GM18873 (cell line): ENCODE measurements at regions not wholly inside any gene's neighbourhood (a gene's known extent, or its start where the extent isn't known, plus 50 kb on each side); places are given as distances from the start of the nearest gene placed in this dataset.

Experiments
- ATAC-seq: cut with Tn5 transposase; IDR thresholded peaks from one replicate; pipeline ENCODE4 v1.9.1; 2021; ENCODE audit warnings: mild to moderate bottlenecking, moderate library complexity, moderate number of reproducible peaks; ENCODE audit not compliant: unreplicated experiment, low FRiP score

DNA sequence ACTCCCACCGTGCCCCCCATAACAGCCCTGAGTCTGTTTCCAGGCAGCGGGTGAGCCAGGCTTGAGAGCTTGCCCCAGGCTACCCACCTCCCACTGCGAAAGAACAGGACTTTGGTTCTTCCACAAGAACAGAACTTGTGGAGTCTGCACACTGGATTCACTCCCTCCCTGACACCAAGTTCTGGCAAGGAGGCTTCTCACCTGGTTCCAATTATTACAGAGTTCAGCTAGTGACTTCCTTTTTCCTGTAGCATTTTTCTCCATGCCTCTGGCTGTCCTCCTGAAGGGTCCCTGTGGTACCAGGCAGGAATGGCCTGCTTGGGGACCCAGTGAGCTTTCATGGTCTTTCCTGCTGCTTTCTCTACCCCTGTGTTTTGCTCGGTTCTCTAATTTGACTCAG lies 208.6 kb upstream of the SFRP2 start:
- no peak for ATAC-seq

DNA sequence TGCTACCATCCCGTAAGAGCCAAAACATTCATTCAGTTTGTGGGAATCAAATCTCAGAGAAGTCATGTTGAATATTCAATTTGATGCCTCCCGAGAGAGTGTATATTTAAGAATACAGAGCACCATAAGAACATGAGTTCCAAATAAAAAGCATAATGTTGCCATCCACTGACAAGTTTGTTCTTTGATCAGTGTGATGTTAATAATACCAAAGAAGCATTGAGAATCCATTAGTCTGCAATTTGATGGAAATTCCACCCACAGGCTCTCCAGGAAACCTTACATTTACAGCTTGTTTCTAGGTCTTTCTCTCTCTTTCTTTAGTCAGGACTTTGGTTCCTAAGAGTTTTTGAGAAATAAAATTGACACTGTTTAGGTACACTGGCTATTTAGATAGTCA lies 200.6 kb upstream of the SFRP2 start:
- no peak for ATAC-seq

DNA sequence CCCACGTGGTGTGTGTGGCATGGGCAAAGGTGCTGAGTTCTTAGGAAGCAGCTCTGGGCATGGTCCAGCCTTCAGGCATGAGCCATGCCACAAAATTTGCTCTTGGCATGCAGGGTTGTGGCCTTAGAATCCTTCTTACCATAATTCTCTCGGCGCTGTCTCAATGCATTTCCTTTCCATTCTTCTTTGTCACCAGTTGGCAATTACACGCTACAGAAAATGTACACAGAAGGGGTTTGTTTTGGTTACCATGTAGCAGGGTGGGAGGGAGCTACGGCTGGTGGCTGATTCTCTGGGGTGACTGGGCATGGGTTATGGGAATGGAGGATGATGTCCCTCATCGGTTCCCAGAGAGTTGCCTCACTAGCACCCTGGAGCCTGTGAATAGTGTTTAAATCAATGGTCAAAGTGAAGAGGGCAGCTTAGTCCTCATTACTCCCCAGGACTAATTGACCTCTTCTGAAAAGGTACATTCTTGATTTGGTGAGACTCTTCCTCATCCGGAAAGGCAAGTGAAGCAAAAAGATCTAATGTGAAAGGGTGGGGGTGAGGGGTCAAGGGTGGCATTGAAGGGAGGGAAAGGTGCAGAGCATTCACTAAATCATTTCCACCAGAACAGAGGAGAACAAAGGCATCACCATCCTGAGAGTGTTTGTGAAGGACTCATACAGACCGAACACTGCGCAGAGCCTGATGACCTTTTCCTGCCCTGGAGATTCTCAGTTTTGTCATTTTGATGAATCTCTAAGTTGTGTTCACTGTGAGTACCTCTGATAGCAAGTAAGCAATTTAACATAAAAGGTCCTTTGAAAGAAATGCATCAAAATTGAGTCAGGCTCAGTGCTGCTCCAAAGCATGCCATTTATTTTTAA lies 199.8 kb upstream of the SFRP2 start:
- ATAC-seq, result no peak

DNA sequence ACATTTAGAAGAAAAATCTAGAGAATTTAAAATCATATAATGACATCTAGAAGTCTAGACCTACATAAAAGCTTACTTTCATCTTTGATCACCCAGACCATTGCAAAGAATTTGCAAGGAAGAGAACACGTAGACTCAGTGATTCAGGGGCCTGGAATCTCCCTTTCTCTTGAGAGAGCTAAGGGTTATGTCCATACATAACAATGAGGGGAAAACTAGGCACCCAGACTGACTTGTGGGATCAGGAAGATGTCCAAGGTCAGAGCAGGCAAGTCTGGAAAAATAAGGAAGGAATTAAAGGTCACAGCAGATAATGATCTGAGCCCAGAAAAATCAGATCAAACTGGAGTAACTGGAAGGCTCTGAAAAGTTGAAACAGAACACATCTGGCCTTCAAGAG lies 198.4 kb upstream of the SFRP2 start:
- no peak for ATAC-seq

DNA sequence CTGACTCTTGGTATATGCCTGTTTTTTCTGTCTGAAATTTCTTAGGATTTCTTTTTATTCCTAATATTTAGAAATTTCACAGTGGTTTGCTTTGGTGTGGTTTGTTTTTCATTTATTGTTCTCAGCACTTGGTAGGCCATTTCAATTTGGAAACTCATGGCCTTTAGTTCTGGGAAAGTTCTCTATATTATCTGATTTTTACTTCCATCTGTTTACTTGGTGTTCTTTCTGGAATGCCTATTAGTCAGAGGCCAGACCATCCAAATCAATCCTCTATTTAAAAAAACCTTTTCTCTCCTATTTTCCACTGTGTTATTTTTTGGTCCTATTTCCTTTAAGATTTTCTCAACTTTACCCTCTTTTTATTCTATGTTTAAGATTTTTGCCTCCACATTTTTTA lies 188.1 kb upstream of the SFRP2 start:
- ATAC-seq, result no peak

DNA sequence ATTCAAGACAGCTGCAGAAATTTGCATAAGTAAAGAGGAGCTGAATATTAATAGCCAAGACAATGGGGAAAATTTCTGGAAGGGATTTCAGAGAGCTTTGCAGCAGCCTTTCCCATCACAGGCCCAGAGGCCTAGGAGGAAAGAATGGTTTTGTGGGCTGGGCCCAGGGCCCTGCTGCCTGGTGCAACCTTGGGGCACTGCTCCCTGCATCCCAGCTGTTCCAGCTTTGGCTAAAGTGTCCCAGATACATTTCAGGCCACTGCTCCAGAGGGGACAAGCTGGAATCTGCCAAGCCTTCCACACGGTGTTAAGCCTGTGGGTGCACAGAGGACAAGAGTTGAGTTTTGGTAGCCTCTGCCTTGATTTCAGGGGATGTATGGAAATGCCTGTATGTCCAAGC lies 185.6 kb upstream of the SFRP2 start:
- ATAC-seq, result no peak

DNA sequence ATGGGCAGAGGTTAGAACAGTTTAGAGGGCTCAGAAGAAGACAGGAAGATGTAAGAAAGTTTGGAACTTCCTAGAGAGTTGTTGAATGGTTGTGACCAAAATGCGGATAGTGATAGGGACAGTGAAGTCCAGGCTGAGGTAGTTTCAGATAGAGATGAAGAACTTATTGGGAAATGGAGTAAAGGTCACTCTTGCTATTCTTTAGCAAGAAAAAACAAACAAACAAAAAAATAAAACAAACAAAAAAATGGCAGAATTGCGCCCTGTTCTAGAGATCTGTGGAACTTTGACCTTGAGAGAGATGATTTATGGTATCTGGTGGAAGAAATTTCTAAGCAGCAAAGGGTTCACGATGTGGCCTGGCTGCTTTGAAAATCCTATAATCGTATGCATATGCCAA lies 185.1 kb upstream of the SFRP2 start:
- ATAC-seq, result no peak

DNA sequence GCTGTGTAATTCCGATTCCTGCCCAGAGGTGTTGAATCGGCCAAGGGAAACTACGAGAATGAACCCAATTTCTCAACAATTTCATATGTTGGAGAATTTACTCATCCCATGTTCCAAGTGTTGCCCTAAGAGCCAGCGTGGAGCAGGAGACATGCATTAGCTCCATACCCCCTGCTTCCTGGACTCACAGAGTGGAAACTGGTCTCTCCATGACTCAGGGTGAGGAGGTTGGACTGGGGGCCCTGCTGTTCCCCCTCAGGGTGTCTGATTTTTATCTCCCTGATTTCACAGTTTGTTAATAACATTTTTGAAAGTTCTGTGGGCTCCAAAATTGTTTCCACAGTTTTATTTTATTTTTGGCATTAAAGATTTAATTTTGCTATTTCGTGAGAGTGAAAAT lies 183.0 kb upstream of the SFRP2 start:
- no peak for ATAC-seq

DNA sequence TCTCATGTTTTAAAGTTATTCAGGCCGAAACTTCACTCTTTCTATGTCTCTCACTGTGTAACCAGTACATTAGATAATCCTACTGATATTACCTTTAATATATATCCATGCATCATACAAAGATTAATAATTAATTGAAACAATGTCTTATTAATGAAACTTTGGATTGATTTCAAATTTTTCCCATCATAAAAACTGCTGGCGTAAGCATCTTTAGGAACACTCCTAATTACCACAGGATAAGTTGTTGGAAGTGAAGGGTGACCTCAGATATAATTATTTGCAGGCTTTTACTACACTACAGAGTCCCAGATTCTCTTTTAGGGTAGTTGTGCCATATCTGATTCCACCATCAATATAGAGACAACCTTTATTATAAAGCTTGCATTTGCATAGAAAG lies 181.3 kb upstream of the SFRP2 start:
- no peak for ATAC-seq

DNA sequence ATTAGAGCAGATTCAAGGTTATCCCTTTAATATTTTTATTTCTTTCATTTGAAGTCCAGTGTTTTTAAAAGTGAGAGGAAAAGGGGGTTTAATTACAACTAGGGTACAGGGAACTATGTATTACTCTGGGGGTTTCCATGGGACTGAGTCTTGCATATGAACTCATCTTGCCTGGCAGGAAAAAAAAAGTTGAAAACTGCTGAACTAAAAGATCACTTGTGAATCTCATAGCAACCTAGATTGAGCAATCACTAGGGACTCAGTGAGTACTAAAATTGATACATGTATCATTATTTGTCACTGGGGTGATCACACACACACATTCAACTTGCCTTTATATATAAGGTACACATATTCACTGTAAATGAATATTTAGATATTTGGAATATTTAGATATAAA lies 180.7 kb upstream of the SFRP2 start:
- ATAC-seq, result no peak

DNA sequence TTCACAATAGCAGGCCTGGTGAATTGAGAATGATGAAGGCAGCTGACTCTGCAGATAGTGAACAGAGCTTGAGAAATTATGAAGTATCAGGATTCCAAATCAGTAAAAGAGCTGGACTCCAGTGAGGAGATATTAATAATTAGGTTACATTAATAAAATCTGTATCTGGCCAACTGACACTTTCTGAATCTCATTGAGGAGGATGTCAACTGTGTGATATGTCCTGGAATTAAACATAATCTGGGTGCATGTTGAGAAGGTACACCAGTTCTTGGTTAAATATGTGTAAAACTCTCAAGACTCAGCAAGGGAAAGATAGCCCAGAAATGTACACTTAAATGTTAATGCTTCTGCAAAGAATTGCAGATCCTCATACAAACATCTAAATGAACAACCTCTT lies 177.8 kb upstream of the SFRP2 start:
- no peak for ATAC-seq

DNA sequence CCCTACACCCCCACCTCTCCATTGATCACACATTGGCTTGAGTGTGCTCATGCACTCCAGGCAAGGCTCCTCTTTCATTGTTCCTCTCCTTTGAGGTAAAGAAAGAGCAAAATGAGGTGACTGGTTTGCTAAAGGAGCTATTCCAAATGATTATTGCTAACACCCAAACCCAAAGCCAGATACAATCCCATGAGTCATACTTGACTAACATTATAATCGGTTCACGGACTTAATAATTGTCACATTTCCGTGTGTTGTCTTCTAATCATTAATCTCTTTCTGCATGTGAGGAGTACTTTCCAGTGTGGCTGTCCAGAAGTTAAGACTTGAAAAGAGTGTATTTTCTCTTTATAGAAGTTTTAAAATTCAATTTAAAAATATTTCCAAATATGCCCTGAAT lies 174.3 kb upstream of the SFRP2 start:
- no peak for ATAC-seq

DNA sequence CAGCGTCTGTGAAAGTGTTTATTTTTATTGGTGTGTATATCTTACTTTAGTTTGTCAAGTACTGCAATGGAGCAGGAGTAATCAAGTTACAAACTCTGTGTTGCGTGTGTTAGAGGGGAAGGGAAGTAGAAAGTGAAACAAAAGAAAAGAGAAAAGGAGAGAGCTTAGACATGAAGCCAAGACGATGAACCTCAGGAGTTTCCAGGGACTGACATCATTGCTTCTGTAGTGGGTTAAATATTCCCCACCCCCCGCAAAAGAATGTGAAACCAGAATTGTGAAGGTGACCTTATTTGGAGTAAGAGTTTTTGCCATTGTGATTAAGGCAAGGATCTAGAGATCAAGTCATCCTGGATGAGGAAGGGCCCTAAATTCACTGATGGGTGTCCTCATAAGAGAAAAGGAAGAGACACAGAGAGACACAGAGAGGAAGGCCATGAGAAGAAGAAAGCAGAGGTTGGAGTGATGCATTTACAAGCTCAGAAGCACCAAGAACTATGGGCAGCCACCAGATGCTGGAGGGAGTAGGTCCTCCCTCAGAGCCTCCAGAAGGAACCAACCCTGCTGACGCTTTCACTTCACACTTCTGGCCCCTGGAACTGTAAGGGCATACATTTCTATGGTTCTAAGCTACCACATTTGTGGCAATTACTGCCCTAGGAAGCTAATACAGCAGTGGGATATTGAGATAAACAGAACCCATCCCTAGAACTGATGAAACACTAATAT lies 173.6 kb upstream of the SFRP2 start:
- no peak for ATAC-seq

DNA sequence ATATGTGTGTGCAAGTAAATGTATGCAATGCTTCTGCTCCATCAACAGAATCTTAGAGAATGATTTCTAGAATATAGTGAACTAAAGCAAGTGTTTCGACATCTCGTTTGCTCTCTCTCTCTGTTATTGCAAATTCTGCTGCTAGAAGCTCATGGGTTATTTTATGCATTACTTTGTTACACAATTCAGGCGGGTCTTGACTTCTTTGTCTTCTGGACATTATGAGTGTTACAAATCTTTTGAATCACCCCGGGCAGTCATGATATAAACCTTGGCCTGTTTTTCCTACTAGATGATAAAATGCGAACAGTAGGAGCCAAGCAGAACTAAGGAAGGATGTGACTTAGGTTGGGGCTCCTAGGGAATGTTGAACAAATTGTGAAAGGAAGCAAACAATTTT lies 166.4 kb upstream of the SFRP2 start:
- ATAC-seq, result no peak

DNA sequence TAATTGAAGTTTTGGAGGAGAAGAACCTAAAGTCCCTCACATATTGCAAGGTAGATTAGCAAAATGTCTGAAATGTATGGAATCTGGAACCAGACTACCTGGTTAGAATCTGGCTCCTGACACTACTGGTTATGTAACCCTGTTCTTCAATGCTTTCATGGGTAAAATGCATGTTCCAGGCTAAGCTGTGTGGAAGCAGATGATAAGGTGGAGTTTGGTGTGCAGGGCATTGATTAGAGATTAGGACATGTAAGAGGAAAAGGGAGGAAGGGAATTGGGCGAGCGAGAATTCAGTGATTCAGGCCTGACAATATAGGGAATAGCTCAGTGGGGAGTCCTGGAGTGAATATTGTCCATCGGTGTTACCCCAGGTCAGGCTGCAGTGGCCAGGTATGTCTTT lies 165.8 kb upstream of the SFRP2 start:
- no peak for ATAC-seq

DNA sequence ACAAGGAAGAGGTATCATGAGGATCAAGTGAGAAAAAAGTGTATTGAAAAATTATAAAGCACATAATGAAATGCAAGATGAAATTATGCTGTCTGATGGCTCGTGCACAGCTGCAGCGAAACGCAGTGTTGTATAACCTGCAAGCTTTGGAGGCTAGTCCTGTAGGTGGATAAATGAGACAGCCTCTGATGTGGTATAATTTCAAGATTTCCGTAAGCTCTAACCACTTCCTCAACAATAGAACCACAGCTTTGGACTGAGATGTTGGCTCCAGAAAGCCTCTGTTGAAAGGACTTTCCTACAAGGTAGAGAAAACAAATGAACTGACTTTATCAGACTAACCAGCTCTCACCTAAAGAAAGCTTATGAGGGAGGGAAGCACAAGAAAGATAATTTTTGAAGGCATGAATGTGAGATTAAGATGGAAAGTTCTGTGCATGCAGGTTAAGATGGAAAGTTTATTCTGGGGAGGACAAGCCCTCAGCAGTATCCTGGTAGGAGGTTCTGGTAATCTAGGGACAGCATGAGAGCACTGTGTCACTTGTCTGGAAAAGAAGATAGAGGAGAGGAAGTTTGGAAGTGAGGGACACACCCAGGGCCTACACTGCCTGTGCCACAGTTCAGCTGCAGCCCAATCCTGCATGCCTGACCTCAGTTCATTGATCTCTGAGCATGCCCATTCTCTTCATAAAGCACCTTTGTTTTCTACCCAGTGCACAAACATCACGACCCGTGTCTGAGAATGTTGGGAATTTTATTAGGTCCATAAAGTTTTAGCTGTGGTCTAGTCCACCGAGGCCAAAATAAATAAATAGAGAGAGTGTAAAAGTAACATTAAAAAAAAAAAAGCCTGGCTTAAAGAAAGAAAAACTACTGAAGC lies 161.5 kb upstream of the SFRP2 start:
- ATAC-seq, result no peak

DNA sequence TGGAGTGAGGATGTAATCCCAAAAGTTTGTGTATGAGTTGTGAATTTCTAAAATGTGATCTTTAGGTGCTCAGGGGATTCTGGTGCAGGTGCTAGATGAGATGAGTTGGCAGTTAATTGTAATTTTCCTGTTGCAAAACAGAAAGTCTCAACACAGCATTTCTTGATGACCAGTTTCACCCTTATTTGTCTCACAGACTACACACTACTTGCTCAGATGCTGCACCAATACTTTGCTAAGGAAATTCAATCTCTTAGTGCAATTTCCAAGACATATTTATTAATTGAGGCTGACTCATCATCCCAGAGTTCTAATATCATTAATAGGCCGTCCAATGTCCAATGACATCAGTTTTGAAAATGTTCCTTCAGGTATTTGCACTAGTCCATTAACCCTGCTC lies 159.2 kb upstream of the SFRP2 start:
- ATAC-seq, result no peak

DNA sequence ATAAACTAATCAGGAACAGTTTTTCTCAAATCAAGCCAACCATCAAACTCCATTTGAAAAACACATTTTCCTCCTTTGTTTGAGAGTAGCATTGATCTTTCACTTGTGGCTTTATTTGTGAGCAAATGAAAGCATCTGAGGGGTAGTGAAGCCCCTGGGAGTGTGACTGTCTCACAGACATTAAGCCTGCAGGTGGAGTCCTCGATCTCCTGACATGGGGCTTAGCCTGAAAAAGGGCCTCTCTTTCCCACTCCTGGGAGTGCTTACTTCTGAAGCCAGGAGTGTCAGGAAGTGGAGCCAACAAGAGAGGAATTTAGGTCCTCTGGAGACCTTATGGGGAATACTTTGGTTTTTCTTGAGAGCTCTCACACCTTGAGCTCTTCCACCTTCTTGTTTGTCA lies 158.2 kb upstream of the SFRP2 start:
- no peak for ATAC-seq

DNA sequence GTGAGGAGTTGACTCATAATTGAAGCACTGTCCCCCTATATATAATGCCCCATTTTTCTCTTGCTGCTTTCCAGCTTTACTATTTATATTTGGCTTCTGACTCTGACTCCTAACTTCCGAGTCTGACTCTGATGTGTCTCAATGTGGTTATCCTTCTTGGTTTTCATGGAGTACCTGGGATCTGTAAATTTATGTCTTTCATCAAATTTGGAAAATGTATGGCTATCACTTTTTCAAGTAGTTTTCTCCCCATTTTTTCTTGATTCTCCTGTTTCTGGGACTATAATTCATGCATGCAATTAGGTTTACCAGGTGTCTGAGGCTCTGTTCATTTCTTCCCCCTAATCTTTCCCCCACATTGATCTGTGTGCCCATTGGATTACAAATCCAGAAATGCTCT lies 156.8 kb upstream of the SFRP2 start:
- ATAC-seq, result no peak

DNA sequence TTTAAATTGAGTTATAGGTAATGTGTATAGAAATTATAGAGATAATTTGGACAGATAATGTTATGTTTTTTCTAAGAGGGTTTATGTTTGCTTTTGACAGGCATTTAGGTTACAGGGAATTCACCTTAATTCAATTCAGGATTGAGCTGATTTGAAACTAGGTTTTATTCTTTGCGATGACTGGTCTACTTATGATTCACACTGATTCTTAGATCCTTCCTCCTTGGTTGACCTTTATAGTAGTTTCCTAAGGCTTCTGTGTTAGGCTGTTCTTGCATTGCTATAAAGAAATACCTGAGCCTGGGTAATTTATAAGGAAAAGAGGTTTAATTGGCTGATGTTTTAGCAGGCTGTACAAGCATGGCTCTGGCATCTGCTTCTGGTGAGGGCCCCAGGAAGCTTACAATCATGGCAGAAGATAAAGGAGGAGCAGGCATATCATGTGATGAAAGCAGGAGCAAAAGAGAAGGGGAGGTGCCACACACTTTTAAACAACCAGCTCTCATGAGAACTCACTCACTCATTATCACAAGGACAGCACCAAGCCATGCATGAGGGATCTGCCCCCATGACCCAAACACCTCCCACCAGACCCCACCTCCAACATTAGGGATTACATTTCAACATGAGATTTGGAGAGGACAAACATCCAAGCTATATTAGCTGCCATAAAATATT lies 155.0 kb upstream of the SFRP2 start:
- no peak for ATAC-seq

DNA sequence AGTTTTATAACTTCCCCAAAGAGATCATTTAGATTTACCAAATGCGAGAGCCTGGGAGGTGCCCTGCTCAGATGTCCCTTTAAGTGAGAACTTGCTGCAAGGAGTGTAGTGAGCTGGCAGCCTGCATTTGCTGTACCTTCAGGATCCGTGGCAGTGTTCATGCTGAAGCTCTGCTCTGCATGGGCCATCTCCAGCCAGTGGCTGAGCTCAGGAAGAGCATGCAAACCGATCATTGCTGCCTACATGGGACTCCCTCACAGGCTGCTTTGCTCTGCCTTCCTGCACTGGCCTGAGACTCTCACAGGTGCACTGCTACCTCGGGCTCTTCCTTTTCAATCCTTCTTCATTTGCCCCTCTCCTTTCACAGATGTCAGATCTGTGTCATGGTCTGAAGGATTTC lies 152.0 kb upstream of the SFRP2 start:
- ATAC-seq, result no peak
